RCC 7860 (cell line): ENCODE measurements at regions not wholly inside any gene's neighbourhood (a gene's known extent, or its start where the extent isn't known, plus 50 kb on each side); places are given as distances from the start of the nearest gene placed in this dataset.
"Not testable (repeated sequence)": the region's sequence is repeated elsewhere in the genome, so short reads cannot be mapped to it uniquely, and the experiment has no call there.

Experiments used
- DNase-seq: peaks from one replicate; pipeline ENCODE4 v3.0.0-alpha.2; 2015; ENCODE audit warnings: low spot score
- FAIRE-seq: peaks from 2 replicates; lab custom pipeline; 2012; peaks lifted over from hg19 to GRCh38; lab: Jason Lieb, UNC

GRCh38 chr17:36695082-36695481 lies 93.7 kb downstream of the MRM1 start:
- no peak for FAIRE-seq
- no peak for DNase-seq

GRCh38 chr17:36695710-36696109 lies 94.3 kb downstream of the MRM1 start:
- DNase-seq, FAIRE-seq: not testable (repeated sequence)

GRCh38 chr17:36696805-36697204 lies 95.4 kb downstream of the MRM1 start:
- no peak for DNase-seq
- no peak for FAIRE-seq

- FAIRE-seq (no peak), DNase-seq (no peak)
Measured at GRCh38 chr17:36697903-36698530, 96.6 kb downstream of the MRM1 start.

- DNase-seq (no peak), FAIRE-seq (no peak)
Measured at GRCh38 chr17:36701429-36702099, 100.2 kb downstream of the MRM1 start.

GRCh38 chr17:36702636-36703035 lies 101.3 kb downstream of the MRM1 start:
- FAIRE-seq, result no peak
- DNase-seq, result no peak

- DNase-seq (no peak), FAIRE-seq (no peak)
Measured at GRCh38 chr17:36703860-36704266, 102.5 kb downstream of the MRM1 start.

- no peak for DNase-seq
- FAIRE-seq, result no peak
Measured at GRCh38 chr17:36705283-36705795, 104.0 kb downstream of the MRM1 start.

GRCh38 chr17:36705874-36706731 lies 104.7 kb downstream of the MRM1 start:
- FAIRE-seq (no peak), DNase-seq (peak; percentile 40)

GRCh38 chr17:36707904-36708303 lies 106.5 kb downstream of the MRM1 start:
- no peak for FAIRE-seq
- DNase-seq, result no peak

GRCh38 chr17:36714789-36715188 lies 113.4 kb downstream of the MRM1 start:
- no peak for FAIRE-seq
- DNase-seq, result no peak

- FAIRE-seq, result no peak
- no peak for DNase-seq
Measured at GRCh38 chr17:36715951-36716350, 114.6 kb downstream of the MRM1 start.

- FAIRE-seq, result no peak
- DNase-seq, result peak; percentile 68
Measured at GRCh38 chr17:36717088-36717487, 115.7 kb downstream of the MRM1 start.

GRCh38 chr17:36720131-36720530 lies 118.7 kb downstream of the MRM1 start:
- no peak for FAIRE-seq
- no peak for DNase-seq

- DNase-seq (no peak), FAIRE-seq (no peak)
Measured at GRCh38 chr17:36721560-36722120, 120.3 kb downstream of the MRM1 start.

GRCh38 chr17:36722121-36722902 lies 120.9 kb downstream of the MRM1 start:
- FAIRE-seq, result no peak
- DNase-seq, result no peak

GRCh38 chr17:36722903-36723263 lies 121.5 kb downstream of the MRM1 start:
- no peak for DNase-seq
- no peak for FAIRE-seq

GRCh38 chr17:36723459-36724025 lies 122.2 kb downstream of the MRM1 start:
- DNase-seq, result no peak
- FAIRE-seq, result no peak

- FAIRE-seq (no peak), DNase-seq (no peak)
Measured at GRCh38 chr17:36726199-36726598, 124.8 kb downstream of the MRM1 start.

- no peak for FAIRE-seq
- DNase-seq, result no peak
Measured at GRCh38 chr17:36727052-36727451, 125.7 kb downstream of the MRM1 start.
